Medulla oblongata (tissue), 1 donor: ENCODE measurements at regions not wholly inside any gene's neighbourhood (a gene's known extent, or its start where the extent isn't known, plus 50 kb on each side); places are given as distances from the start of the nearest gene placed in this dataset.

Experiments used
- DNase-seq: peaks from one replicate; pipeline ENCODE4 v3.0.0-alpha.2; 2015; ENCODE audit errors: extremely low spot score

DNA sequence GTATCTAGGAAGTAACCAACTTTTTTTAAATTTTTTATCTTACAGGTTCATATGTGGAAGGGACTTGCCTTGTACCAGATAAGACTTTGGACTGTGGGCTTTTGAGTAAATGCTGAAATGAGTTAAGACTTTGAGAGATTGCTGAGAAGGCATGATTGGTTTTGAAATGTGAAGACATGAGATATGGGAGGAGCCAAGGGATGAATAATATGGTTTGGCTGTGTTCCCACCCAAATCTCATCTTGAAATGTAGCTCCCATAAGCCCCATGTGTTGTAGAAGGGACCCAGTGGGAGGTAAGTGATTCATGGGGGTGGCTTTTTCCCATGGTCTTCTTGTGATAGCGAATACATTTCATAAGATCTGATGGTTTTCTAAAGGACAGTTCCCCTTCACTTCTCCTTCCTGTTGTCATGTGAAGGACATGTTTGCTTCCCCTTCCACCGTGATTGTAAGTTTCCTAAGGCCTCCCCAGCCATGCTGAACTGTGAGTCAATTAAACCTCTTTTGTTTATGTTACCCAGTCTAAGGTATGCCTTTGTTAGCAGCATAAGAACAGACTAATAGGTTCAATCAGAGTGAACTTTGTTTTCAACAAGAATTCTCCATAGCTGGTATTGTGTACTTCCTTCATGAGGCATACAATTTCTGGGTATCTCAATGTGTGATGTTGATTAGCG lies 535.6 kb upstream of the MEF2C start:
- no peak for DNase-seq

DNA sequence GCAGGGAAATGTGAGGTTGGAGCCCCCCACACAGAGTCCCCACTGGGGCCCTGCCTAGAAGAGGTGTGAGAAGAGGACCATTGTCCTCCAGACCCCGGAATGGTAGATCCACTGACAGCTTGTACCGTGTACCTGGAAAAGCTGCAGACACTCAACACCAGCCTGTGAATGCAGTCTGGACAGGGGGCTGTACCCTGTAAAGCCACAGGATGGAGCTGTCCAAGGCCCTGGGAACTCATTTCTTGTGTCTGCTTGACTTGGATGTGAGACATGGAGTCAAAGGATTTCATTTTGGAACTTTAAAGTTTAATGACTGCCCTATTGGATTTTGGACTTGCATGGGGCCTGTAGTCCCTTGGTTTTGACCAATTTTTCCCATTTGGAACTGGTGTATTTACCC lies 535.0 kb upstream of the MEF2C start:
- no peak for DNase-seq

DNA sequence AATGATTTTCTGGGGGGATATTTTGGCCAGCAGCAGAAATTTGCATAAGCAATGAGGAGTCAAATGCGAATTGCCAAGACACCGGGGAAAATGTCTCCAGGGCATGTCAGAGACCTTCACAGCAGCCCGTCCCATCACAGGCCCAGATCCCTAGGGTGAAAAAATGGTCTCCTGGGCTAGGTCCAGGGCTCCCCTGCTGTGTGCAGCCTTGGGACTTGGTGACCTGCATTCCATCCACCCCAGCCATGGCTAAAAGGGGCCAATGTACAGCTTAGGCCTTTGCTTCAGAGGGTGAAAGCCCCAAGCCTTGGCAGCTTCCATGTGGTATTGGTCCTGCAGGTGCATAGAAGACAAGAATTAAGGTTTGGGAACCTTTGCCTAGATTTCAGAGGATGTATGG lies 534.5 kb upstream of the MEF2C start:
- no peak for DNase-seq

DNA sequence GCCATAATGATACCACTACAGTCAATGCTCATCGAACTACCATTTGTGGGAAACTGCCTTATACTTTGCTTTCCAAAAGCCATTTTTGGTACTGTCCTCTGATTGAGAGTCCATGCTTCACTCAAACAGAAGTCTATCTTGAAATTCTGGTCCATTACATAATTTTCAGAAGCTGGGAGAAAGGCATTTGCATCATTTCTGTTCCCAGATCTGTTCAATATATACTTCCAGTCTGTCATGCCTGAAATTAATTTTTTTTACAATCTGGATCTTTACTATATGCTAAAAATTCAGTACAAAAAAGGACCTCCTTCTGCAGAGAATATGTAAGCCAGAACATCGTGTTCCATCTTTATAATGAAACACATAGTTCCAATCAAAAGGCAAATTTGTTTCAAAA lies 528.9 kb upstream of the MEF2C start:
- DNase-seq: no peak

DNA sequence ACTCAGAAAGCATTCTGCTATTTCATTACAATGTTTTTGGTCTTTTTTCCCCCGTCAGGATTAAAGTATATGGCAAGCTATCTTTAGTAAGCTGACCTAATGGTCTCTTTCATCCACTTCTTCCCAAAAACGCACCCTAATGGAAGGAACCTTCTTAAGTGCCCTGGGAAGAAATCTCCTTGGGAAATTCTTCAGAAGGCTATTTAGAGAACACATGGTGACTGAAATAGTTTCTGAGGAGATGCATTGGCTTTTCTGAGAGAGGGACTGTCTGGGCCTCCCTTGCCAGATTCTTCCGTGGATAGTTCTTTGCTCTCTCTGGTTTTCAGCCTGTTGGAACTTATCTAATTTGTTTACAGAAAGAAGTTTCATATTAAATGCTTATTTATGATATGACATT lies 524.1 kb upstream of the MEF2C start:
- no peak for DNase-seq

DNA sequence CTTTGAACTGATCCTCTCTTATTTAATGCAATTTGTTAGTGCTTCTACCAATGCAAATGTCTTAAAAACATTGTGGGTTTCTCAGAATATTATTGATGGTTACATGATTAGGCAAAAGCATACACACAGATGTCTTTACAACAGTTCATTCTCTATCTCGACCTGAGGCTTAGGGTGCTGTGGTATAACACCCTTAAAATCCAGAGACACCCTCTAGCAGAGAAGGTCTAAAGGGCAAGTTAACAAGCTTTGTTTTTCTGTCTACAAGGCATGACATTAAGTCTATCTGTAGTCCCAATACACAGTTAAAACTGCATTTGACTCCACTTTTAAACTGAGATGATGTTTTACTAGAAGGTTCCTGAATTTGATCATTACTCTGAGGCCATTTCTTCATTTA lies 518.7 kb upstream of the MEF2C start:
- DNase-seq: no peak

DNA sequence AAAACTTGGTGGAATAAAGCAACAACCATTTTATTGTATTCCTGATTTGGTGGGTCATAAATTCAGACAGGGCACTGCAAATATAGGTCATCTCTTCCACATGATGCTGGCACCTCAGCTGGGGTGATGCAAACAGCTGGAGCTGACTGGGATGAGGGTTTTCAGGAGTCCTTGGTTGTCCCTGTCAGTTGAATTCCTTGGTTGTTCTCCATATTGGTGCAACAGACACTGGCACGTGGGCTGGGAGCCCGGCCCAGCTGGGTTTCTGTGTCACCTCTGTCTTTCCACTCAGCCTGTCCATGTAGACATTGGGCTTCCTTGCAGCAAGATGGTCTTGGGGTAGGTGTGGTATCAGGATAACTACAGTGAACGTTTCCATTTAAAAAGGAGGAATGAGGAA lies 518.0 kb upstream of the MEF2C start:
- DNase-seq: no peak

DNA sequence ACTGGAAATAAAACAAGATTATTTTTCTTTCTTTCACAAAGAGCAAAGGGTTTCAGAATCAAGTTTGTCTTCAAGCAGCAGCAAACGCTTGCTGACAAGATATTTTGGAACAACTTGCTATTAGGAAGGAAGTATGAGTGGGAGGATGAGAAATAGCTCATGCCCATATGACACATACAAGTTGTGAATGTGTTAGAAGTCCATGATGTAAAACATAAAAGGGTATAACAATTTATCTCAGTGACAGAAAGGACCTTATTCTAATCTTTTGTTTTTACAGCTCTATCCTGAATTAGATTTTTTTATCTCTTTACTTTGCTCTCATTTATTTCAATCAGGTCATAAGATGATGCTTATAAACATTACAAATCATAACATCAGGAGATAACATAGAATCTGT lies 516.6 kb upstream of the MEF2C start:
- peak; percentile 41 for DNase-seq

DNA sequence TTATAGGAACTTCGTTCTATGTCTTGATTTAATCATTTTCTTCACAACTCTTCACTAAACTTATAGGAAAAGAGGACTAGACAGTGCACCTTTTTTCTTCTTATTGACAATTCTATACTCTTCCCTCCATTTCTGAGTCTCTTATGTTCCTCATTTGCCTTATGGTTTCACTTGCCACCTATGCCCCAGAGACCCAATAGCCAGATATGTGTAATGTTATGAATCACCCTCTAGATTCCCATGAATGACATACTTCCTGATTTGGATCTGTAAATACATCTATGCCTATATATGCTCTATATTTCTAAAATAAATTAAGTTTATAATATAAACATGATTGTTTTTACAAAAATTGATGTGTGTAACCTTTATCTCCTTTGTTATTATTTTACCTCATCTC lies 514.1 kb upstream of the MEF2C start:
- peak; percentile 8 for DNase-seq

DNA sequence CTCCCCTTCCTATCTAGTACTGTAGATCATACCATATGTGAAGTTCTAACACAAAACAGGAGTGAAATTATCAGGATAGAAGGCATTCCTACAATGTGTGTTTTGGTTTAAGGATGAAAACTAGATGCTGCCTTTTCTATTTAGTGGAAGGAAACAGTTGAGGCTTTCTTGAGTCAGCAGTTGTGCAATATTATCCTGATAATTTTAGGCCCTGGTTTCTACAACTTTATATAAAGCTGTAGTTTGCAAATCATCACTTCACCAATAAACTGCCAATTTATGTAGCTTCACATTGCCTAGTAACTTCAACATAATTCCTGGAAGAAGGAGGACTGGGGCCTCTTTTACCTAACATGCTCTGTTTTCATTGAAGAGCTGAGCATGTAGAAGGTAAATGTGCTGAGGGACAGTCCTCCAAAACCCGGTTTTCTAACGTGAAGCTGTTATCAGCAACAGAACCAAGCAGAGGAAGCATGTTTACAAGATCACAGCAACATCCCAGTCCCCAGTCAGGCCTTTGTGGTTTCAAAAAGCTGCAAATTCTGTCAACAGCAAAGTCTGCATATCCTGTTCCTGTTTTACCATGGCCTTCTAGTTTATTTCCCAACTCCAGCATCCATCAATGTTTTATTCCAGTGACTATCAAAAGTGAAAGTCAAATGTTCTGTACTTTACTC lies 513.4 kb upstream of the MEF2C start:
- DNase-seq: peak; percentile 84

DNA sequence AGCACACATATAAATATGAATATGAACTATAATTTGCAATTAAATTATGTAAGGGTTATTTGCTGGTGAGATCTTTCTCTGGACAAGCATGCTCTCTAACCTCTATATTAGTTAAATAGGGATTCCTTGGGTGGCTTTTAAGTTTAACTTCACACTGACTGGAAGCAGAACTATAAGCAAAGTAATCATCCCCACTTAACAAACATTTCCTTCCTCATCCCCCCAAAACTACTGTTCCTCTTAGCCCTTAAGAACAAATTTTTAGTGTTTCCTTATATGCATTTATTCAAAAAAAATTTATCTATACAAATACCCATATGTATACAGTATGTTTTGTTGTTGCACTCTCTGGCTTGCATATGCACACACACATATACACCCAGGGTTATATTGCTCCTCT lies 512.1 kb upstream of the MEF2C start:
- no peak for DNase-seq

DNA sequence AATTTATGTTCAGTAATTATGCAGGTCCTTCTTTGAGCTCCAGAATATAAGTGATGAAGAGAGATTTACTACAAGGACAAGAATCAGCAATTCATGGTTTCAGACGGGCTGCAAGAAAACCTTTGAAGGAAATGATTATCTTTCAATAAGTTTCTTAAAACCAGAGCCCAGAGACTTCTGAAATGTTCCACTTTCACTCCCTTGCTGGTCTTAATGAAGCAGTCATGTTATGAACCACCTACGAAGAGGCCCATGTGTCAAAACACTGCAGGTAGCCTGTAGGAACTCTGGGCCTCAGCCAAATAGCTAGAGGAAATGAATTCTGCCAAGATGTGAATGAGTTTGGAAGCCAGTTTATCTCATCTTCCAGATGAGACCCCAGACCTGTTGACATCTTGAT lies 505.9 kb upstream of the MEF2C start:
- no peak for DNase-seq

DNA sequence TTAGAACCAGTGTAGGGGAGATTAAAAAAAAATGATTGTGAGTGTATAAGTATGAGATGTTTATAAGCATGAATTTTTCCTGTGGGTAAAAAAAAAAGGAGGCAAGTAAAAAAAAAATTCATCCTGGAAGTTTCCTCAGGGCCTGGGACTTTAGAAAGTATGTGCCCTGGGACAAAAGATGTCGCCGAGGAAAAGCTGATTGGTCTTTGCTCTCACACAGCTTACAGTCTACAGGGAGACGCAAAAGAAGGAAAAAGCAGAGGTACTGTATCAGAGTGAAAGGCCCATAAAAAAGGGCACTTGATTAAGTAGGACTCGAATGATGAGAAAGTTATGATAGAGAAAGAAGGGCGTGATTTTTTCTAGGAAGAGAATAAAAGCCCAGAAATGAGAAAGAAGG lies 501.4 kb upstream of the MEF2C start:
- no peak for DNase-seq

DNA sequence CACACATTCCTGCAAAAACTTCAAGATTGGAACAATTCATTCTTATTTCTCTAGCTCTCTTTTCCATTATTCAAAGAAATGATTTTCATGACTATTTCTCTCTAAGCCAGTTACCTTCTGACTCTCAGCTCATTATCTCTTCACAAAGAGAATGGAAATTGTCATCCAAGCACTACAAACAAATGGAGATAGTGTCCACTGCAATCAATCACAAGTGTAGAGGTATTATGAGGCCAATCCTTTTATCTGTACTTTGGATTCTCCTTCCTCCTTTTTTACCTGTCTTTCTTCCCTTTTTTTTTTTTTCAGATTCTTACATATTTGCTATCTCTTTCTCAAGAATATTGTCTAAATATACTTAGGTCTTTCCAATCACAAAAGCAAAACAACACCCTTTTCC lies 497.7 kb upstream of the MEF2C start:
- no peak for DNase-seq

DNA sequence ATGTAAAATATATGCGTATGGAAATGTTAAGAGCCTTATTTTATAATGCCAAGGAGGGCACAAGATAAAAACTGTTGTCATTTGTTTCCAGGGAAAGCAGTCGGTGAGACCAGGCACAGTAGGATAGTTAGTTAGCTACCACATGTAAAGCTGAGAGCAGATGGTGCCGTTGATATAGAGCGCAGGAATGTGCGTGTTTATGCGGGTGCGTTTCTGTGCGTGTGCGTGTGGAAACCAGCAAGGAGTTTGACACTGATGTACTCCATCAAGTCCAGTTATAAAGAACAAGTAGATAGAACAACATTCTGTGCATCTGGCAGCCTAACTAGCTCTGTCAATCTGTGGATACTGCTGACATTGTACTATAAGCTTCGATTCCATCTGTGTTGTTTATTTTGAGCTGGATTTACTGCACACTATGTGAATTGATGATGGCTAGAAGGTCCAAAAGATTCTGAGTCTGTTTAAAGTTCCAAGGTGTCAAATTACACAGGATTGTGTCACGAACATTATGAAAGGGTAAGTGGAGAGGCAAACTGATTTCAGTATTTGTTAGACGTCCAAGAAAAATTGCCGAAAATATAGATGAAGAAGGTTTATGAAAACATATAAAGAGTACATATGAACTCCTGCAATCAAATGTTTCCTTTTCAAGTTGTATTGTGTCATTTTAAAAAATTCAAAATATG lies 494.9 kb upstream of the MEF2C start:
- no peak for DNase-seq

DNA sequence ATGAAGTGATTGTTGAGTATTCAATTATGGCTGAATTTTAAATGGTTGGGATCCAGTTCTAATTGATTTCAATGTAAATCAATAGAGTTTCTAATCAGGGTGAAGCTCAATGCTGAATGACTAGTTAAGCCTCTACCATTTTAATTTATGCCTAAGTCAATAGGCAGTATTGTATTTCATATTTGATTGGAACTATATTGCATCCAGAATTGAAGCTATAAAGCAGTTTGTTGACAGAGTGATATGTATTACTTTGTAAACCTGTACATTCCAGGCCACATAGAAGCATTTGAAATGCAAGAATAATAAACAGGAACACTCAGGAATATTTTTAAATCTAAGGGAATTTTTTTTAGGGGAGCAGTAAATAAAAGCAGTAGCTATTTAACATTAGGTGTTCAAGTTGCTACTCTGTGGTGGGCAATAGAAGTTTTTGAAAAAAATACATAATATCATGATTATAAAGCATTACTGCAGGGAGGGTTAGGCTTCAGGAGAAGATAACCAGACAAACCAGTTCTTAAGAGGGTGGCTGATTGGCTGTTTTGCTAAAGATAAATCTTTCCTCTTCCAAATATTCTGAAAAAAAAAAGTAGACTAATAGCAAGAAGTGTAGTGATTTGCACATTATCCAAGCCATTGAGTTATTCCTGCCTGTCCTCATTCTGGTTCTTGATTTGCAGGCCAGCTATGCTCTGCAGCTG lies 492.0 kb upstream of the MEF2C start:
- DNase-seq: no peak

DNA sequence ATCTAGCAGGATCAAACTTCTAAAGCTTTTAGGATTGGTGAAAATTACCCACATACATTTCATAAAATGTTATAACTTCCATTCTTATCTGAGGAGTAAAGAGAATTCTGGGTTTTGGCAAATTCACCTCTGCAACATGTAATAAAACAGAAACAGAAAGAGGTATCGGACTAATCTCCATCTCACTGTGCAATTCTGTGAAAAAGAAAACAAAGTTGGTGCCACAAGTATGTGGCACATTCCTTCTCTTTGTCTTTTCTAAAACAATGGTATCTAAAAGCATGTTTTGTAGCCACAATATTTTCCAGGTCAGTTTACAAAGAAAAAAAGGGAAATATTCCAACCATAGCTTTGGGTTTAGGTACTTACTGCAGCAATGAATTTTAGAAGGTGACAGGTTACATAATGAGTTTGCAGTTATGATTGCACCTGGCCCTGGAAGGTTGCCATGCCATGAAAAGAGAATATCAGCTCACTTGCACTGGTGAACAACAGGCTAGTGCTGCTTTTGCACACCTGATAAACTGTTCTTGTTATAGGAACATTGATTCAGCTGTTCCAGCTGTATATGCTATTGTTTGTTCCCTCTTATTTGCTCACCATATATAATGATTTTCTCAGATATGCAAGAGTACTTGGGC lies 491.3 kb upstream of the MEF2C start:
- DNase-seq: no peak

DNA sequence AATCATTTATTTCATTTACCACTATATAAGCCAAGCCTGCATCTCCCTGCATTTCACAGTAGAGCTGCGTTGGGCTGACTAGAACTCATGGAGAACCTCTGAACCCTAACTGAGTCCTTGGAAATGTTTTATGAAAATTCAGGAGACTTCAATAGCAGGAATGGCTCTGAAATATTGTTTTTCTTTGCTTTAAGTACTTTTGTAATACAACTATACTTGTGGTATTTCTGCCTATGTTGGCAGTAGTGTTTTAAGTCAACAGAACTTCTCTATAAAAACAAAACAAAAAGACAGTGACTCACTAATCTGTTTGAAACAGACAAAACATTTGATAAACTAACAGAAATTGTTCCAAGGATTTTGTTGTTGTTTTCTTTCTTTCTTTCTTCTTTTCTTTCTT lies 489.2 kb upstream of the MEF2C start:
- DNase-seq: no peak

DNA sequence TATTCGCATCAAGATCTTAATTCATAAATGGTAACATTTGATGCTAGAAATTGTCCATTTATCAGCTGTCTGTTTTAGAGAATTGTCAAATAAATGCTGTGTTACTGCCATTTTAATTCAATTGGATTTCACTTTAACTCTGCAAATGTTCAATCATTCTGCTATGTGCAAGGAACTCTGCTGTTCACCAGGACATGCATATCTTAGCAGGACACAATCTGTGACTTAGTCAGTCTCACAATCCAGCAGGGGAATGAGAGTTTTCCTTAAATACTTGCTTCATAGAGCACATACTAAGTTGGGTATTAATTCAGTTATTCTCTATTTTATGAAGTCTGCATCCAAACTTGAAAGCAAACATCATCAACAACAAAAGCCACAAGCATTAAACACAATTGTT lies 488.7 kb upstream of the MEF2C start:
- no peak for DNase-seq

DNA sequence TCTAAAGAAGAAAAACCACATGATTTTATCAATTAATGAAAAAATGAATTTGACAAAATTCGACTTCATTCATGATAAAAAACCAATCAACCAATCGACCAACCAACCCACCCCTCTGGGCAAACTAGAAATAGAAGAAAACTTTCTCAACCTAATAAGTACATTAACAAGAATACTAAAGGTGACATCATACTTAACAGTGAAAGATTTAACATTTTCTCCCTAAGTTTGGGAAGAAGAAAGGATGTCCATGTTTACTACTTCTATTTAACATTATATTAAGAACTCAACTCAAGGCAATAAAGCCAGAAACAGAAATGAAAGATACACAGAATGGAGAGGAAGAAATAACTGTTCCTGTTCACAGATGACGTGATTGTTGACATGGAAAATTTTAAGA lies 476.1 kb upstream of the MEF2C start:
- no peak for DNase-seq

DNA sequence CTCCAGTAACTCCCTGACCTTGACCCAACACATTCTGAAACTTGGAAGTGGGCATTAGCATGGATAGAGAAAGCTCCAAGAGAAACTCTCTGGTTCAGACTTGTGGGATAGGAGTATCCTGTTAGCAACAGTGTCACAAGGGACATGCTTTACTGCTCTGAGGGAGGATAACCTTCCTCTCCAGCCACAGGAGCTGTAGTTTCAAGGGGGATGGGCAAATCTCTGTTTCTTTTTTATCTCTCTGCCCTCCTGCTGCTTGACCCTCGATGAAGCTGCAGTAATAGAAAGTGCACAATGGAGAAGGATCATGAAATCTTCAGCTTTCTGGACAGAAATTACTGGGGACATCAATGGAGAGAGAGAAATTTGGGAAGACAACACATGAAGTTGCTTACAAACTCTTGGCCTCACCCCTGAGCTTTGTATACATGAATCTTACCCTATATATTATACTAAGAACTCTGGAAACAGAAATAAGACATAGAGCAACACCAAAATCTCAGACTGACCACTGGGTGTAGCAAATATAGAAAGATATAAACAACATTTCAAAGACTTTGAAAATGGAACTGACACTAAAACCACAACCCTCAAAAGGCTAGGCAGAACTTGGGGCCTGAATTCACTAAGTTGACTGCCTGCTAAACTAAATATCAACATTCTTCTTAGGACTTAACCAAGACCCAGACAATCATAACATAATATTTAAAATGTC lies 471.0 kb upstream of the MEF2C start:
- no peak for DNase-seq

DNA sequence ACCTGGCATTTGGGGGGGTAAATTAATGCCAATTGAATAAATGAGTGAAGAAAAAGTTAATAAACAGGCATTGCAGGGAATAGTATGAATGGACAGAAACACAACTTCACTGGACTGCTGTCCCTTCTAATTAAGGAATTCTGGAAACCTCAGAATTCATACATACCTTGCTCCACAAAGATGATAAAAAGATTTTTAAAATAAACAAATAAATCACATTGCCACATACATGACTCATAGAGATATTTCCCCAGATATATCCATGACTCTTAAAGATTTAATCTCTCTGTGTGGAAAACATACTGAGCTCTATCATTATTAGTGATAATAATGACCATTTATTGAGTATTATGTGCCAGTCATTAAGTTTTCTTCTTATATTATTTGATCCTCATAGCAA lies 469.0 kb upstream of the MEF2C start:
- no peak for DNase-seq
